ENCODE measurements at regions not wholly inside any gene's neighbourhood (a gene's known extent, or its start where the extent isn't known, plus 50 kb on each side); places are given as distances from the start of the nearest gene placed in this dataset.

DNA sequence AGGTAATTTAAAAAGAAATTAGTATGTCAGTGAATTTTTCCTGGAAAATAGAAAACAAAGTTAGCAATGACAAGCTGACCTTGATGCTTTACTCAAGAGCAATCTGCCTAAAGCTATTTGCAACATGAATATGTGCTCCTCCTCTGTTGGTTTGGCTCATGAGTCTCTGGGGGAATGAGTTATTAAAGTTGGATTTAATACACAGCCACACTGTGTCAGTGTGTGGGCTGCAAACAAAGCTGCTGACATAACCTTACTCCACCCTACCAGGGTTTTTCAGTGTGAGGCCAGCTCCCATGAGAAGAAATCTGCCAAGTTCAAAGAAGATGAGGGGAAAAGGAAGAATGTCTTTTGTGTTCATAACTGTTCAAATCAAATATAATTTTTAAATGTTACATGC, 280.5 kb downstream of the TLL1 start:
- no peak for TF ChIP-seq ZBTB7A (IDR thresholded peaks at IDR 0.05; ENCODE audit: low read depth)
- TF ChIP-seq EP300 (IDR thresholded peaks at IDR 0.05; ENCODE audit: borderline replicate concordance) = no peak
- no peak for TF ChIP-seq YY1 (IDR thresholded peaks at IDR 0.05; ENCODE audit: low read depth)
- no peak for TF ChIP-seq MAX (IDR thresholded peaks at IDR 0.05)
- TF ChIP-seq CEBPB (IDR thresholded peaks at IDR 0.05) = no peak
- TF ChIP-seq FOXM1 (IDR thresholded peaks at IDR 0.05; ENCODE audit: borderline replicate concordance, low read depth) = no peak
- no peak for TF ChIP-seq RAD21 (IDR thresholded peaks at IDR 0.05; ENCODE audit: low read depth)

Data from Ishikawa (cell line).